Calu3 (cell line): ENCODE measurements at regions not wholly inside any gene's neighbourhood (a gene's known extent, or its start where the extent isn't known, plus 50 kb on each side); places are given as distances from the start of the nearest gene placed in this dataset.
"Not testable (repeated sequence)": the region's sequence is repeated elsewhere in the genome, so short reads cannot be mapped to it uniquely, and the experiment has no call there.

Source experiments
- BruUV-seq: library from RNA; stranded (reverse); fragments of 400-500 nt; replicated peaks from 2 replicates; lab custom pipeline; 2021; lab: Mats Ljungman, UMichigan
- CTCF ChIA-PET: fragments of 300-600 bp; sonication (Branson Sonifier 250); formaldehyde crosslinking; loops from one replicate; lab custom pipeline; 2022; ENCODE audit warnings: antibody characterized with exemption; lab: Charles Lee
- DNase-seq: peaks from one replicate; pipeline ENCODE4 v3.0.0; 2022
- H3K27ac Mint-ChIP-seq: one replicate; pipeline ENCODE4 v1.8.0; 2022; ENCODE audit warnings: mixed read lengths; ENCODE audit not compliant: unreplicated experiment
- H3K27me3 Mint-ChIP-seq: one replicate; pipeline ENCODE4 v1.8.0; 2022; ENCODE audit warnings: mixed read lengths; ENCODE audit not compliant: unreplicated experiment
- H3K36me3 Mint-ChIP-seq: one replicate; pipeline ENCODE4 v1.8.0; 2022; ENCODE audit warnings: mild to moderate bottlenecking, moderate library complexity, mixed read lengths; ENCODE audit not compliant: insufficient read depth, unreplicated experiment
- H3K4me1 Mint-ChIP-seq: one replicate; pipeline ENCODE4 v1.8.0; 2022; ENCODE audit warnings: mild to moderate bottlenecking, low read depth, mixed read lengths; ENCODE audit not compliant: unreplicated experiment
- H3K4me3 Mint-ChIP-seq: one replicate; pipeline ENCODE4 v1.8.0; 2022; ENCODE audit warnings: mild to moderate bottlenecking, low read depth, moderate library complexity, mixed read lengths; ENCODE audit not compliant: unreplicated experiment
- H3K9me3 Mint-ChIP-seq: one replicate; pipeline ENCODE4 v1.8.0; 2022; ENCODE audit warnings: low read depth, mixed read lengths; ENCODE audit not compliant: unreplicated experiment
- intact Hi-C: fragments of 100-400 bp; cut with micrococcal nuclease; formaldehyde crosslinking; loops from one replicate; pipeline ENCODE4 v1.10.0; 2022; ENCODE audit not compliant: unreplicated experiment
- TF ChIP-seq, protein P1 (sequence below): fragments of 200-600 bp; IDR thresholded peaks from one replicate; pipeline ENCODE4 v1.8.0; 2022; ENCODE audit warnings: antibody characterized with exemption; ENCODE audit not compliant: unreplicated experiment

- Mint-ChIP-seq H3K4me3 (no peak overlapping the region), H3K4me1 (no peaks in the 10 kb centered on the region), H3K9me3 (no peaks in the 10 kb centered on the region), H3K27me3 (no peaks in the 10 kb centered on the region), H3K36me3 (no peaks in the 10 kb centered on the region), H3K27ac (no peak overlapping the region)
- no TSS peak for BruUV-seq
- intact Hi-C loops, result no loop called here
- no peak for DNase-seq
- CTCF ChIA-PET, result no interaction called here
- TF ChIP-seq, protein P1, sequence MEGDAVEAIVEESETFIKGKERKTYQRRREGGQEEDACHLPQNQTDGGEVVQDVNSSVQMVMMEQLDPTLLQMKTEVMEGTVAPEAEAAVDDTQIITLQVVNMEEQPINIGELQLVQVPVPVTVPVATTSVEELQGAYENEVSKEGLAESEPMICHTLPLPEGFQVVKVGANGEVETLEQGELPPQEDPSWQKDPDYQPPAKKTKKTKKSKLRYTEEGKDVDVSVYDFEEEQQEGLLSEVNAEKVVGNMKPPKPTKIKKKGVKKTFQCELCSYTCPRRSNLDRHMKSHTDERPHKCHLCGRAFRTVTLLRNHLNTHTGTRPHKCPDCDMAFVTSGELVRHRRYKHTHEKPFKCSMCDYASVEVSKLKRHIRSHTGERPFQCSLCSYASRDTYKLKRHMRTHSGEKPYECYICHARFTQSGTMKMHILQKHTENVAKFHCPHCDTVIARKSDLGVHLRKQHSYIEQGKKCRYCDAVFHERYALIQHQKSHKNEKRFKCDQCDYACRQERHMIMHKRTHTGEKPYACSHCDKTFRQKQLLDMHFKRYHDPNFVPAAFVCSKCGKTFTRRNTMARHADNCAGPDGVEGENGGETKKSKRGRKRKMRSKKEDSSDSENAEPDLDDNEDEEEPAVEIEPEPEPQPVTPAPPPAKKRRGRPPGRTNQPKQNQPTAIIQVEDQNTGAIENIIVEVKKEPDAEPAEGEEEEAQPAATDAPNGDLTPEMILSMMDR, result no peak
These were observed 160.1 kb downstream of the OR4M2 start for GRCh38 chr15:22240403-22240802.

GRCh38 chr15:22240986-22241385, 160.7 kb downstream of the OR4M2 start:
- Mint-ChIP-seq H3K4me3 (no peak overlapping the region), H3K9me3 (no peaks in the 10 kb centered on the region), H3K27ac (no peak overlapping the region), H3K36me3 (no peaks in the 10 kb centered on the region), H3K4me1 (no peaks in the 10 kb centered on the region), H3K27me3 (no peaks in the 10 kb centered on the region)
- intact Hi-C loops, result no loop called here
- TF ChIP-seq, protein P1, result no peak
- CTCF ChIA-PET, result no interaction called here
- no TSS peak for BruUV-seq
- DNase-seq, result no peak

GRCh38 chr15:22241451-22241850, 161.1 kb downstream of the OR4M2 start:
- no peaks in the 10 kb centered on the region for H3K9me3 Mint-ChIP-seq
- TF ChIP-seq, protein P1, result no peak
- no peaks in the 10 kb centered on the region for H3K36me3 Mint-ChIP-seq
- no peak for DNase-seq
- H3K27me3 Mint-ChIP-seq, result no peaks in the 10 kb centered on the region
- no peak overlapping the region for H3K4me3 Mint-ChIP-seq
- intact Hi-C loops, result no loop called here
- CTCF ChIA-PET, result no interaction called here
- H3K27ac Mint-ChIP-seq, result no peak overlapping the region
- H3K4me1 Mint-ChIP-seq, result no peaks in the 10 kb centered on the region
- BruUV-seq, result no TSS peak

- CTCF ChIA-PET, H3K27ac Mint-ChIP-seq, intact Hi-C loops, H3K9me3 Mint-ChIP-seq, H3K36me3 Mint-ChIP-seq, H3K4me1 Mint-ChIP-seq, DNase-seq, H3K4me3 Mint-ChIP-seq, BruUV-seq, H3K27me3 Mint-ChIP-seq: not testable (repeated sequence)
These were observed 162.0 kb downstream of the OR4M2 start for GRCh38 chr15:22242311-22242710.

DNA sequence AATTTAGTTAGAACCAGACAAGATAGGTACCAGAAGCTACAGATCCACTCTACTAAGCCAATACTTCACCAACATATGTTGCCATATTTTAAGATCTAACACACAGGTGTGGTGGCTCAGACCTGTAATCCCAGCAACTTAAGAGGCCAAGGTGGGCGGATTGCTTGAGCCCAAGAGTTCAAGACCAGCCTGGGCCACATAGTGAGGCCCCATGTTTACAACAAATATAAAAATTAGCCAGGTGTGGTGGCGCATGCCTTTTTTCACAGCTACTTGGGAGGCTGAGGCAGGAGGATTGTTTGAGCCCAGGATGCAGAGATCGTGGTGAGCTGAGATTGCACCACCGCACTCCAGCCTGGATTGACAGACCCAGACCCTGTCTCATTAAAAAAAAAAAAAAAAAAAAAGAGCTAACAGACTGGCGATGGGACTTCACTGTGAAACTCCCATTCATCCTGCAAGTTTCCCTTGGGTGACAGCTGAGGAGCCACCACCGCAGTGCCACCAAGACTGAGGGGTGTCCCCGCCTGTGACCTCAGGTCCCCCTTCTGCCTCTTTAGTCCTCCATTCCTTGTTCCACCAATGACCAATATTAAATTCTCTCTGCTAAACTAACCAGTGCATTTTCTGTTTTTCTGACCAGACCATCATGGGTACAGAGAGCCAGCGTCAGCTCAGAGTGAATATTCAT, 163.3 kb downstream of the OR4M2 start:
- no peaks in the 10 kb centered on the region for H3K9me3 Mint-ChIP-seq
- no peaks in the 10 kb centered on the region for H3K36me3 Mint-ChIP-seq
- H3K4me1 Mint-ChIP-seq, result no peaks in the 10 kb centered on the region
- CTCF ChIA-PET, result no interaction called here
- TF ChIP-seq, protein P1, result no peak
- no peaks in the 10 kb centered on the region for H3K27me3 Mint-ChIP-seq
- no peak overlapping the region for H3K4me3 Mint-ChIP-seq
- intact Hi-C loops, result no loop called here
- no TSS peak for BruUV-seq
- H3K27ac Mint-ChIP-seq, result no peak overlapping the region
- DNase-seq, result no peak

DNA sequence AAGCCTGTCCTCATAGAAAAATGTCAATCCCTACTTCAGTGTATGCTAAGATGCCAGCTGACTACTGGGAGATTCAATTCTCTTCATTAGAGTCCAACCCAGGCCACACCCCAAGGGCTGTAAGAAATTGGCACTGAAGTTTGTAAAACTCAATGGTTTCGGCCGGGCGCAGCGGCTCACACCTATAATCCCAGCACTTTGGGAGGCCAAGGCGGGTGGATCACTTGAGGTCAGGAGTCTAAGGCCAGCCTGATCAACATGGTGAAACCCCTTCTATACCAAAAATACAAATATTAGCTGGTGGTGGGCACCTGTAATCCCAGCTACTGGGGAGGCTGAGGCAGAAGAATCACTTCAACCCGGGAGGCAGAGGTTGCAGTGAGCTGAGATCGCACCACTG, 169.2 kb downstream of the OR4M2 start:
- H3K9me3 Mint-ChIP-seq, H3K36me3 Mint-ChIP-seq, DNase-seq, intact Hi-C loops, H3K4me1 Mint-ChIP-seq, CTCF ChIA-PET, H3K27me3 Mint-ChIP-seq, BruUV-seq, H3K27ac Mint-ChIP-seq, H3K4me3 Mint-ChIP-seq: not testable (repeated sequence)

GRCh38 chr15:22250501-22251290, 170.4 kb downstream of the OR4M2 start:
- H3K27ac Mint-ChIP-seq, intact Hi-C loops, H3K4me3 Mint-ChIP-seq, H3K4me1 Mint-ChIP-seq, BruUV-seq, H3K36me3 Mint-ChIP-seq, CTCF ChIA-PET, H3K27me3 Mint-ChIP-seq, DNase-seq, H3K9me3 Mint-ChIP-seq: not testable (repeated sequence)
